ENCODE measurements at regions not wholly inside any gene's neighbourhood (a gene's known extent, or its start where the extent isn't known, plus 50 kb on each side); places are given as distances from the start of the nearest gene placed in this dataset.

- TF ChIP-seq WT1 (tag by site-specific recombination; IDR thresholded peaks at IDR 0.05) (no peak), ZNF433 (tag by site-specific recombination; IDR thresholded peaks at IDR 0.05; ENCODE audit: low read depth) (no peak), CTCF (tag by site-specific recombination; IDR thresholded peaks at IDR 0.05) (no peak), ZNF513 (tag by site-specific recombination; IDR thresholded peaks at IDR 0.05) (no peak), ZNF514 (tag by site-specific recombination; IDR thresholded peaks at IDR 0.05) (no peak), ZNF354C (tag by site-specific recombination; IDR thresholded peaks at IDR 0.05; ENCODE audit: borderline replicate concordance, low read depth) (no peak), ZNF155 (tag by site-specific recombination; IDR thresholded peaks at IDR 0.05) (no peak), ZBTB1 (tag by site-specific recombination; IDR thresholded peaks at IDR 0.05) (no peak), ZNF274 (IDR thresholded peaks at IDR 0.05; ENCODE audit: low read length) (no peak), ZNF274 (tag by site-specific recombination; IDR thresholded peaks at IDR 0.05; ENCODE audit: borderline replicate concordance) (no peak), SP2 (tag by site-specific recombination; IDR thresholded peaks at IDR 0.05) (no peak)
- TF ChIP-seq, protein P1, sequence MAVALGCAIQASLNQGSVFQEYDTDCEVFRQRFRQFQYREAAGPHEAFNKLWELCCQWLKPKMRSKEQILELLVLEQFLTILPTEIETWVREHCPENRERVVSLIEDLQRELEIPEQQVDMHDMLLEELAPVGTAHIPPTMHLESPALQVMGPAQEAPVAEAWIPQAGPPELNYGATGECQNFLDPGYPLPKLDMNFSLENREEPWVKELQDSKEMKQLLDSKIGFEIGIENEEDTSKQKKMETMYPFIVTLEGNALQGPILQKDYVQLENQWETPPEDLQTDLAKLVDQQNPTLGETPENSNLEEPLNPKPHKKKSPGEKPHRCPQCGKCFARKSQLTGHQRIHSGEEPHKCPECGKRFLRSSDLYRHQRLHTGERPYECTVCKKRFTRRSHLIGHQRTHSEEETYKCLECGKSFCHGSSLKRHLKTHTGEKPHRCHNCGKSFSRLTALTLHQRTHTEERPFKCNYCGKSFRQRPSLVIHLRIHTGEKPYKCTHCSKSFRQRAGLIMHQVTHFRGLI (tag by site-specific recombination; IDR thresholded peaks at IDR 0.05) = no peak
- TF ChIP-seq, protein P2, sequence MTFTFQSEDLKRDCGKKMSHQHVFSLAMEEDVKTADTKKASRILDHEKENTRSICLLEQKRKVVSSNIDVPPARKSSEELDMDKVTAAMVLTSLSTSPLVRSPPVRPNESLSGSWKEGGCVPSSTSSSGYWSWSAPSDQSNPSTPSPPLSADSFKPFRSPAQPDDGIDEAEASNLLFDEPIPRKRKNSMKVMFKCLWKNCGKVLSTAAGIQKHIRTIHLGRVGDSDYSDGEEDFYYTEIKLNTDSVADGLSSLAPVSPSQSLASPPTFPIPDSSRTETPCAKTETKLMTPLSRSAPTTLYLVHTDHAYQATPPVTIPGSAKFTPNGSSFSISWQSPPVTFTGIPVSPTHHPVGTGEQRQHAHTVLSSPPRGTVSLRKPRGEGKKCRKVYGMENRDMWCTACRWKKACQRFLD (tag by site-specific recombination; IDR thresholded peaks at IDR 0.05) = no peak
These were observed 127.4 kb downstream of the WT1 start for GRCh38 chr11:32307913-32308312.

All from HEK293 (cell line).